Breast epithelium (tissue), 4 donors: ENCODE measurements at regions not wholly inside any gene's neighbourhood (a gene's known extent, or its start where the extent isn't known, plus 50 kb on each side); places are given as distances from the start of the nearest gene placed in this dataset.

Experiments used
- DNase-seq, 2 donors: peaks; one replicate each; pipeline ENCODE4 v3.0.0-alpha.2; 2019; ENCODE audit warnings: low spot score in 2 of 2
- H3K27ac ChIP-seq, 2 donors: fragments of 200-600 bp; sonication (generic) in 1 of 2; one replicate each; pipeline ENCODE4 v1.5.1; 2016 to 2019; ENCODE audit warnings: mild to moderate bottlenecking in 1 of 2
- H3K27me3 ChIP-seq, 2 donors: fragments of 200-600 bp; sonication (generic) in 1 of 2; one replicate each; pipeline versions ENCODE4 v1.5.1 to v1.6.0; 2017 to 2019; ENCODE audit warnings: control low read depth in 1 of 2, mild to moderate bottlenecking in 1 of 2
- H3K36me3 ChIP-seq: fragments of 200-600 bp; one replicate; pipeline ENCODE4 v1.5.1; 2019
- H3K4me1 ChIP-seq, 2 donors: fragments of 200-600 bp; sonication (generic); one replicate each; pipeline ENCODE4 v1.5.1; 2016 to 2019; ENCODE audit warnings: control low read depth in 1 of 2
- H3K4me3 ChIP-seq, 3 donors: fragments of 200-600 bp; sonication (generic); 1 replicate in 2 of 3; 2 replicates in 1 of 3; pipeline ENCODE4 v1.5.1; 2016 to 2019; ENCODE audit warnings: mild to moderate bottlenecking in 3 of 3, moderate library complexity in 2 of 3
- H3K9me3 ChIP-seq, 2 donors: fragments of 200-600 bp; sonication (generic) in 1 of 2; one replicate each; pipeline ENCODE4 v1.5.1; 2016 to 2019; ENCODE audit warnings: control low read depth in 1 of 2
- CTCF ChIP-seq, 3 donors: fragments of 450-650 bp; IDR thresholded peaks; one replicate each; pipeline ENCODE4 v1.5.1; 2016 to 2017; ENCODE audit warnings: antibody characterized with exemption in 3 of 3, mild to moderate bottlenecking in 3 of 3, moderate library complexity in 3 of 3
- POLR2A ChIP-seq: fragments of 450-650 bp; IDR thresholded peaks from one replicate; pipeline ENCODE4 v1.6.1; 2016; ENCODE audit warnings: antibody characterized with exemption, mild to moderate bottlenecking, moderate library complexity
- POLR2AphosphoS5 ChIP-seq, 3 donors: sonication (generic); formaldehyde crosslinking; IDR thresholded peaks; one replicate each; pipeline ENCODE4 v1.6.1; 2017; ENCODE audit warnings: antibody characterized with exemption in 3 of 3
- intact Hi-C: fragments of 100-400 bp; cut with DNase I; formaldehyde crosslinking; loops from one replicate; pipeline ENCODE4 v1.15.1; 2023; ENCODE audit warnings: low total_unique reads

DNA sequence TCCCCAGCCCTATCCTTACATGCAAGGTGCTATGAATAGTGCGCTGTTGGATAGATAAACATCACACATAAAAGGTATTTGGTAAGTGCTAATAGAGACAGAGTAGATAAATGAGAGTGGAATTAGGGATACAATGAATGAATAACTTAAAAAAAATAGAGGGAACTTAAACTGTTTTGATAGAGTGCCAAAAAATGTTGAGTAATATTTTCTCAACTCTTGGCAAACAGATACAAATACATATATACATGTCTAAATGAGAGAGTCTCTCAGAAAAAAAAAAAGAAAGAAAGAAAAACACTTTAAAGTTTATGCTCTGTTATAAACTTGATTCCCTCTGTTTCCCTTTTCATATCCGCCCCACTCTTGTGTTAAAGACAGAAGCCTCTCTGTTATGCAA is 667.4 kb downstream of the ROBO2 start:
- no peaks in the 10 kb centered on the region for H3K9me3 ChIP-seq
- TF ChIP-seq POLR2A (no peak), POLR2AphosphoS5 (IDR thresholded peaks at IDR 0.05) (no peak), CTCF (IDR thresholded peaks at IDR 0.05) (no peak)
- H3K36me3 ChIP-seq = no peaks in the 10 kb centered on the region
- intact Hi-C loops = no loop called here
- H3K27ac ChIP-seq = no peak overlapping the region
- no peaks in the 10 kb centered on the region for H3K27me3 ChIP-seq
- H3K4me3 ChIP-seq = no peak overlapping the region
- DNase-seq = no peak
- no peaks in the 10 kb centered on the region for H3K4me1 ChIP-seq

DNA sequence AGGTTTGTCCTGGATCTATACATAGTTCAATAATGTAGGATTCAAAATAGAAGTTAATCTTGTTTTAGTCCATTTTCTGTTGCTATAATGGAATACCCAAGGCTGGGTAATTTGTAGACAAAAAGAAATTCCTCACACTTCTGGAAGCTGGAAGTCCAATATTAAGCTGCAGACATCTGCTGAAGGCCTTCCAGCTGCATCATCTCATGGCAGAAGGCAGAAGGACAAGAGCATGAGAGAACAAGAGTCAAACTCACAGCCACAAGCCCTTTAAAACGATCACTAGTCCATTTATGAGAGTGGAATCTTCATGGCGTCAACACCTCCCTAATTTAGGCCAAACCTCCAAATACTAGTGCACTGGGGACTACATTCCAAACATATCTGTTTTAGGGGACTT is 669.3 kb downstream of the ROBO2 start:
- intact Hi-C loops = no loop called here
- H3K9me3 ChIP-seq = no peaks in the 10 kb centered on the region
- H3K27me3 ChIP-seq = no peaks in the 10 kb centered on the region
- no peak overlapping the region for H3K4me3 ChIP-seq
- no peak overlapping the region for H3K27ac ChIP-seq
- H3K4me1 ChIP-seq = no peaks in the 10 kb centered on the region
- no peaks in the 10 kb centered on the region for H3K36me3 ChIP-seq
- no peak for TF ChIP-seq POLR2AphosphoS5 (IDR thresholded peaks at IDR 0.05)
- no peak for TF ChIP-seq CTCF (IDR thresholded peaks at IDR 0.05)
- TF ChIP-seq POLR2A = no peak
- DNase-seq = no peak

- intact Hi-C loops = no loop called here
- Histone ChIP-seq H3K27ac (no peak overlapping the region), H3K36me3 (no peaks in the 10 kb centered on the region), H3K9me3 (no peaks in the 10 kb centered on the region), H3K4me3 (no peak overlapping the region), H3K4me1 (no peaks in the 10 kb centered on the region), H3K27me3 (no peaks in the 10 kb centered on the region)
- TF ChIP-seq POLR2A (no peak), POLR2AphosphoS5 (IDR thresholded peaks at IDR 0.05) (no peak), CTCF (IDR thresholded peaks at IDR 0.05) (no peak)
- DNase-seq = no peak
Observed at GRCh38 chr3:77718311-77718710, 678.4 kb downstream of the ROBO2 start.

GRCh38 chr3:77720460-77720971 is 680.6 kb downstream of the ROBO2 start:
- no peaks in the 10 kb centered on the region for H3K9me3 ChIP-seq
- H3K4me3 ChIP-seq = no peak overlapping the region
- DNase-seq = no peak
- no peak for TF ChIP-seq POLR2AphosphoS5 (IDR thresholded peaks at IDR 0.05)
- no peak for TF ChIP-seq POLR2A
- TF ChIP-seq CTCF (IDR thresholded peaks at IDR 0.05) = no peak
- H3K4me1 ChIP-seq = no peaks in the 10 kb centered on the region
- intact Hi-C loops = no loop called here
- no peaks in the 10 kb centered on the region for H3K27me3 ChIP-seq
- H3K27ac ChIP-seq = no peak overlapping the region
- H3K36me3 ChIP-seq = no peaks in the 10 kb centered on the region

GRCh38 chr3:77726517-77726916 is 686.6 kb downstream of the ROBO2 start:
- DNase-seq = no peak
- intact Hi-C loops = no loop called here
- Histone ChIP-seq H3K4me1 (no peaks in the 10 kb centered on the region), H3K27me3 (no peaks in the 10 kb centered on the region), H3K27ac (no peak overlapping the region), H3K9me3 (no peaks in the 10 kb centered on the region), H3K36me3 (no peaks in the 10 kb centered on the region), H3K4me3 (no peak overlapping the region)
- TF ChIP-seq POLR2AphosphoS5 (IDR thresholded peaks at IDR 0.05) (no peak), POLR2A (no peak), CTCF (IDR thresholded peaks at IDR 0.05) (no peak)
